Transverse colon (tissue), 4 donors: ENCODE measurements at regions not wholly inside any gene's neighbourhood (a gene's known extent, or its start where the extent isn't known, plus 50 kb on each side); places are given as distances from the start of the nearest gene placed in this dataset.

Source experiments
- DNase-seq: peaks from one replicate; pipeline ENCODE4 v3.0.0-alpha.2; 2019
- H3K27ac ChIP-seq, 4 donors: fragments of 200-600 bp; sonication (generic); 2 replicates each; pipeline ENCODE4 v1.5.1; 2016 to 2018; ENCODE audit warnings: inconsistent platforms in 4 of 4
- H3K27me3 ChIP-seq: fragments of 200-600 bp; sonication (generic); 2 replicates; pipeline ENCODE4 v1.5.1; 2017; ENCODE audit warnings: inconsistent platforms
- H3K36me3 ChIP-seq, 4 donors: fragments of 200-600 bp; sonication (generic); 2 replicates each; pipeline ENCODE4 v1.5.1; 2017 to 2019; ENCODE audit warnings: inconsistent platforms in 4 of 4
- H3K4me1 ChIP-seq, 4 donors: fragments of 200-600 bp; sonication (generic); 2 replicates each; pipeline ENCODE4 v1.5.1; 2017 to 2020; ENCODE audit warnings: inconsistent platforms in 4 of 4
- H3K4me3 ChIP-seq, 4 donors: fragments of 200-600 bp; sonication (generic); 1 replicate in 1 of 4; 2 replicates in 3 of 4; pipeline versions ENCODE4 v1.5.1 to v1.6.1; 2017 to 2019; ENCODE audit warnings: inconsistent platforms in 4 of 4
- H3K9me3 ChIP-seq, 2 donors: fragments of 200-600 bp; sonication (generic); 2 replicates each; pipeline ENCODE4 v1.5.1; 2017 to 2019; ENCODE audit warnings: inconsistent platforms in 2 of 2
- EP300 ChIP-seq: sonication (generic); formaldehyde crosslinking; IDR thresholded peaks from one replicate; pipeline ENCODE4 v1.6.1; 2017; ENCODE audit warnings: antibody characterized with exemption, low read depth
- POLR2A ChIP-seq: fragments of 450-650 bp; IDR thresholded peaks from one replicate; pipeline ENCODE4 v1.6.1; 2016; ENCODE audit warnings: antibody characterized with exemption, mild to moderate bottlenecking, moderate library complexity
- POLR2AphosphoS5 ChIP-seq, 3 donors: sonication (generic); formaldehyde crosslinking; IDR thresholded peaks; one replicate each; pipeline ENCODE4 v1.6.1; 2016; ENCODE audit warnings: antibody characterized with exemption in 3 of 3
- WGBS, 2 donors: methylation state at CpG; one replicate each; pipeline ENCODE4 v1.1.5; 2018; ENCODE audit warnings: low coverage in 1 of 2; 5-methylcytosine and 5-hydroxymethylcytosine counted together
- in situ Hi-C, 4 donors: fragments of 200-750 bp; cut with MboI; loops; one replicate each; pipeline versions ENCODE4 v1.15.0 to v1.15.1; 2017; ENCODE audit warnings: low sequenced_read_pairs in 3 of 4, low pct_ligation_motif_present in 1 of 4, low pct_unique_long_range_greater_than_20kb in 1 of 4
- intact Hi-C: fragments of 100-400 bp; cut with DNase I; formaldehyde crosslinking; loops from one replicate; pipeline ENCODE4 v1.15.1; 2023; ENCODE audit warnings: low total_unique reads
- TF ChIP-seq, protein P1 (sequence below), 5 experiments: fragments of 200-600 bp in 3 of 5; fragments of 450-650 bp in 2 of 5; sonication (generic) in 3 of 5; IDR thresholded peaks; 1 replicate in 2 of 5; 2 replicates in 3 of 5; pipeline ENCODE4 v1.5.1; 2016 to 2017; ENCODE audit warnings: antibody characterized with exemption in 5 of 5, inconsistent platforms in 3 of 5, mild to moderate bottlenecking in 2 of 5, moderate library complexity in 1 of 5

GRCh38 chr5:110109667-110110066 is 419.9 kb downstream of the MAN2A1 start:
- WGBS, 2 donors = 87 to 100% methylated on average over 2 to 3 of the region's 3 CpGs
- intact Hi-C loops (no loop called here), in situ Hi-C loops (no loop called here)
- Histone ChIP-seq H3K4me3 (no peak overlapping the region), H3K4me1 (peaks cover 0 to 5% (median 0%) of the 10 kb centered on the region in 4 donors), H3K27ac (no peak overlapping the region), H3K36me3 (no peaks in the 10 kb centered on the region), H3K9me3 (no peaks in the 10 kb centered on the region), H3K27me3 (no peaks in the 10 kb centered on the region)
- TF ChIP-seq EP300 (no peak), POLR2A (no peak), POLR2AphosphoS5 (IDR thresholded peaks at IDR 0.05) (no peak)
- TF ChIP-seq, protein P1, sequence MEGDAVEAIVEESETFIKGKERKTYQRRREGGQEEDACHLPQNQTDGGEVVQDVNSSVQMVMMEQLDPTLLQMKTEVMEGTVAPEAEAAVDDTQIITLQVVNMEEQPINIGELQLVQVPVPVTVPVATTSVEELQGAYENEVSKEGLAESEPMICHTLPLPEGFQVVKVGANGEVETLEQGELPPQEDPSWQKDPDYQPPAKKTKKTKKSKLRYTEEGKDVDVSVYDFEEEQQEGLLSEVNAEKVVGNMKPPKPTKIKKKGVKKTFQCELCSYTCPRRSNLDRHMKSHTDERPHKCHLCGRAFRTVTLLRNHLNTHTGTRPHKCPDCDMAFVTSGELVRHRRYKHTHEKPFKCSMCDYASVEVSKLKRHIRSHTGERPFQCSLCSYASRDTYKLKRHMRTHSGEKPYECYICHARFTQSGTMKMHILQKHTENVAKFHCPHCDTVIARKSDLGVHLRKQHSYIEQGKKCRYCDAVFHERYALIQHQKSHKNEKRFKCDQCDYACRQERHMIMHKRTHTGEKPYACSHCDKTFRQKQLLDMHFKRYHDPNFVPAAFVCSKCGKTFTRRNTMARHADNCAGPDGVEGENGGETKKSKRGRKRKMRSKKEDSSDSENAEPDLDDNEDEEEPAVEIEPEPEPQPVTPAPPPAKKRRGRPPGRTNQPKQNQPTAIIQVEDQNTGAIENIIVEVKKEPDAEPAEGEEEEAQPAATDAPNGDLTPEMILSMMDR (IDR thresholded peaks at IDR 0.05) = no peak
- DNase-seq = no peak

- Histone ChIP-seq H3K4me1 (no peaks in the 10 kb centered on the region), H3K27ac (no peak overlapping the region), H3K27me3 (no peaks in the 10 kb centered on the region), H3K9me3 (no peaks in the 10 kb centered on the region), H3K36me3 (no peaks in the 10 kb centered on the region), H3K4me3 (no peak overlapping the region)
- no peak for DNase-seq
- intact Hi-C loops (no loop called here), in situ Hi-C loops (no loop called here)
- TF ChIP-seq POLR2A (no peak), EP300 (no peak), POLR2AphosphoS5 (IDR thresholded peaks at IDR 0.05) (no peak)
- TF ChIP-seq, protein P1 (IDR thresholded peaks at IDR 0.05) = no peak
Measured at GRCh38 chr5:110112348-110112747, 422.6 kb downstream of the MAN2A1 start.

DNA sequence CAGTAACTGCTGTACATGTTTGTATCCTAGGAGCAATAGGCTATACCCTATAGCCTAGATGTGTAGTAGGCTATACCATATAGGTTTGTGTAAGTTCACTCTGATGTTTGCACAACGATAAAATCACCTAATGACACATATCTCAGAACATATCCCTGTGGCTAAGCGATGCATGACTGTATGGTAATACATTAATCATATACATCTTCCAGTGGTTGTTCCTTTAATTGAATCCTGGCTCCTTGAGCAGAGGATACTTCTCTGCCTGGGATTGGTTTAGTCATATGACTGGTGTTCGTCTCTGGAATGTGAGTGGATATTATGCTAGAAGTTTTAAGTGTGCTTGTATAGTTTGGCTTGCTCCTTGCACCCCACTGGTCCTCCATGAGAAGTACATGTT is 425.8 kb downstream of the MAN2A1 start:
- intact Hi-C loops (no loop called here), in situ Hi-C loops (no loop called here)
- no peak overlapping the region for H3K4me3 ChIP-seq
- peaks cover 0 to 7% of the 10 kb centered on the region in 2 donors for H3K9me3 ChIP-seq
- WGBS, 2 donors = 80 to 93% methylated on average over 2 to 3 of the region's 3 CpGs
- H3K4me1 ChIP-seq = no peaks in the 10 kb centered on the region
- no peaks in the 10 kb centered on the region for H3K27me3 ChIP-seq
- no peaks in the 10 kb centered on the region for H3K36me3 ChIP-seq
- TF ChIP-seq POLR2AphosphoS5 (IDR thresholded peaks at IDR 0.05) = no peak
- no peak for TF ChIP-seq POLR2A
- no peak for TF ChIP-seq EP300
- TF ChIP-seq, protein P1 (IDR thresholded peaks at IDR 0.05) = no peak
- no peak overlapping the region for H3K27ac ChIP-seq
- no peak for DNase-seq

- Histone ChIP-seq H3K36me3 (no peaks in the 10 kb centered on the region), H3K27ac (no peak overlapping the region), H3K9me3 (peaks cover 0 to 7% of the 10 kb centered on the region in 2 donors), H3K4me3 (no peak overlapping the region), H3K4me1 (no peaks in the 10 kb centered on the region), H3K27me3 (no peaks in the 10 kb centered on the region)
- intact Hi-C loops = no loop called here
- DNase-seq = no peak
- TF ChIP-seq POLR2A = no peak
- no peak for TF ChIP-seq POLR2AphosphoS5 (IDR thresholded peaks at IDR 0.05)
- TF ChIP-seq, protein P1 (IDR thresholded peaks at IDR 0.05) = no peak
- no peak for TF ChIP-seq EP300
- in situ Hi-C loops = no loop called here
- WGBS, 2 donors = 78 to 83% methylated on average over 1 of the region's 1 CpG
Measured at GRCh38 chr5:110116539-110116938, 426.8 kb downstream of the MAN2A1 start.
